T follicular helper cell (primary cell): ENCODE measurements at regions not wholly inside any gene's neighbourhood (a gene's known extent, or its start where the extent isn't known, plus 50 kb on each side); places are given as distances from the start of the nearest gene placed in this dataset.

ENCODE experiments used
- DNase-seq: peaks from one replicate; pipeline ENCODE4 v3.0.0-alpha.2; 2020; ENCODE audit warnings: low read depth

DNA sequence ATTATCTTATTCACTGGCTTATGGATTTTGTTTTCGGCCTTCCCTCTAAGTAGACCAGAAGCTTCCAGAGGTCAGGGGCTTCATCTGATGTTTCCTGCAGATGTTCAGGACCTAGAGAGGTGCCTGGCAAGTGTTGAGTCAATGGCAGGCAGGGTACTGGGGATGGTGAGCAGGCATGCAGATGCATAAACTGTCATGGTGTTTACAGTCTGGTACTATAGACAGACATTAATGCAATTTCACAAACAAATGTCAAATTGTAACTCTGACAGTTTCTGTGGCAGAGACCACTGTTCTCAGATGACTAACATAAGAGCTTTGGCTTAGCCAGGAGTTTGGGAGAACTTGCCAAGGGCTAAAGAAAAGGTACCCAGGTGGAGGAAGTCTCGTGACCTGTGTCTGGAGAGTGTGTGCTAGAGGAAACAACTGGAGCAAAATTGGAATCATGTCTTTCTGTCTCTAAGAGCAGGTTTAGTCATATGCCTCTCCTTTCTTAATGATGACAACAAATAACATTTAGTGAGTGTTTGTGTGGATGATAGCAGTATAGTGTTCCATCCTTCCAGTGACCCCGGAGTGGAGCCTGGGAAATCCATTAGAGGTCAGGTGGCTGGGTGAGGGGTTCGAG lies 53.7 kb upstream of the TRAK1 start:
- DNase-seq: no peak

DNA sequence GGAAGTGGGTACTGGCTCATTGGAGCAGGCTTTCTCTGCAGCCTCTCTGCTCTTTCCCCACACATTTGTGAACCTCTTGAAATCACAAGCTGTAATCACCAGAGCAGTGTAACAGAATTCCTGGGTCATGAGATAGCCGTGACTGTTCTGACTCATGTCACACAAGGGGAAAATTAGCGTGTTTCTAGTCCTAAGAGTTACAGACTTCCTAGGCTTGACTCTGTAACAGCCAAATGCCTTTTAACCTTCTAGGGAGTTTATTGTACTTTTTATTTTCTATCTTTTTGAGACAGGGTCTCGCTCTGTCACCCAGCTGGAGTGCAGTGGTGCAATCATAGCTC lies 54.7 kb upstream of the TRAK1 start:
- no peak for DNase-seq

DNA sequence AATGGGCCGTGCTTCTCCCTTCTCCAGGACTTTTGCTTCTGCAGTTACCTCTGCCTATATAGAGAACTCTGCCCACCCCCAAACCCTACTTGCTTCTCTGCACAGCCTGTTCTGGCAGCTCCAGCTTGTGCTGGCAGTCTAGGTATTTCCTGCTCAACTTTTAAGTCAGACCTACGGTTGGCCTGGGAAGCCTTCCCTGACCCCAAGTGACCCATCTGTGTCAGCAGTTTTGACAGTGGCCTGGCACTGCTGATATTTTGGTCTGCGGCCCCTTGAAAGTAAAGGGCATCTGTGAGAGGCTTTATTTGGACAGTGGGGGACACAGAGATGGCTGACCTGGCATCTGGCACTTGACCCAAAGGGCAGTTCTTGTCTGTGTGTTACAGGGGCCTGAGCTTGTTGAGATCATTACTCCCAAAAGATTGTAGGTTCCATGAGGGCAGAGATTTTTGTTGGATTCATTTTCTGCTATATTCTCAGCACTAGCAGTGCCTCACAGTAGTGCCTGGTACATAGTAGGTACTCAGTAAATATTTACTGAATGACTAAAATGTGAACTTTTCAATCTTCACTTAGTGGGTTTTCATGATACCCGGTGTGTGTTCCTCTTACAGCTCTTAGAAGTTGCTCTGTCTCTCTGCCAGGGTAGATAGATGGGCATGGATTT lies 55.2 kb upstream of the TRAK1 start:
- no peak for DNase-seq

DNA sequence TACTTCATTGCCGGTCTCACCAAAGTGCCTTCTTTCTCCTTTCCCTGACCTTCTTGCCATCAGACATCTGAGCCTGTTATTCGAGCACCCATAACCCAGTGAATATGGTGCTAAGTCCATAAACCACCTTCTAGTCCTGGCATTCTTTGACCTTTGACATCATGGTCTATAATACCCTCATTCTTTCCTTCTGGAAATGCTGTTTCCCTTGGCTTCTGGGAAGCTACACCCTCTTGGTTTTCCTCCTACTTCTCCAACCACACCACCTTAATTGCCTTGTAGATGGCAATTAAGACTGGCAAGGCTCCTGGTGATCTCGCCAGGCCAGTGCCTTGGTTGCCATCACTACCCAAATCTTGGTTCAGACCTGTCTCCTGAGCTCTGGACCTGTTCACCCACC lies 56.1 kb upstream of the TRAK1 start:
- no peak for DNase-seq

DNA sequence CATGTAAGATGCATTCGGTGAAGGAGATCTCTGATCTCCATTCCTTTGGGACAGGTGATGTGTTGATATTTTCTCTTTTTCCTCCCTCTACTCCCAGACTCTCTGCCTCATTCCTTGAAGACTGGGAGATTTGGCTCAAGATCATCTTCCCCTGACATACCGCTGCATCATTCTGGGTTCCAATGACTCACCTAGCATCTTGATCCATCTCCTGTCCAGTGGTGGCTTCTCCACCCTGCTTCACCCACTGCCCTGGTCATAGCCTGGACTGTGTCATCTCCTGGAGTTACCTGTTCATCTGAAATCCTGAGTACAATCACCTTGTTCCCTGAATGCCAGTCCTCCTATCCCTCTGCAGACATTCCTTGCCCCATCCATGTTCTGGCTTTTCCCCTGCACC lies 57.4 kb upstream of the TRAK1 start:
- DNase-seq: no peak

DNA sequence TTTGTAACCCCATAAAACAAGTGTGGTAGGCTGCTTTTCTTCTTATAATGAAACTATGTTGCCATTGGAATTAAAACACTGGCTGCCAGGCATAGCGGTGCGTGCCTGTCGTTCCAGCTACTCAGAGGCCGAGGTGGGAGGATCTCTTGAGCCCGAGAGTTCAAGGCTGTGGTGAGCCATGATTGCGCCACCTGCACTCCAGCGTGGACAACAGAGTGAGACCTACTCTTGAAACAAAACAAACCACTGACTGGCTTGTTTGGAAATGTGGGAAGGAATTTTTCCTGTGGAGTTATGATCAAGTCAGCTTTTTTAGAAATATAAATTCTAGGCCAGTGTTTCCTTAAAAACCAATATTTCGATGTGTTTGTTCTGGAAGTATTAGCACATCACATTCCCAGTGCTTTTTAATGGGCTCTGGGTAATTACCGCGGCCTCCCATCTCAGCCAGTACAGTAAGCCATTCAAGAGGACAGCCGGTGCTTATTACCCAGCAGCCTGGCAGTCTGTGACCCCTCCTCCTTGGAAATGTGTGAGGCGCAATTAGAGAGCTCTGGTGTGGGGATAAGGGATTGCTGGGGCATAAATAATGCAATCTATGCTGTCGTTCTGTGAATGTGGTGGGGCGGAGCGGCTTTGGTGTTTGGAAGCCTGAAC lies 58.3 kb upstream of the TRAK1 start:
- DNase-seq: no peak

DNA sequence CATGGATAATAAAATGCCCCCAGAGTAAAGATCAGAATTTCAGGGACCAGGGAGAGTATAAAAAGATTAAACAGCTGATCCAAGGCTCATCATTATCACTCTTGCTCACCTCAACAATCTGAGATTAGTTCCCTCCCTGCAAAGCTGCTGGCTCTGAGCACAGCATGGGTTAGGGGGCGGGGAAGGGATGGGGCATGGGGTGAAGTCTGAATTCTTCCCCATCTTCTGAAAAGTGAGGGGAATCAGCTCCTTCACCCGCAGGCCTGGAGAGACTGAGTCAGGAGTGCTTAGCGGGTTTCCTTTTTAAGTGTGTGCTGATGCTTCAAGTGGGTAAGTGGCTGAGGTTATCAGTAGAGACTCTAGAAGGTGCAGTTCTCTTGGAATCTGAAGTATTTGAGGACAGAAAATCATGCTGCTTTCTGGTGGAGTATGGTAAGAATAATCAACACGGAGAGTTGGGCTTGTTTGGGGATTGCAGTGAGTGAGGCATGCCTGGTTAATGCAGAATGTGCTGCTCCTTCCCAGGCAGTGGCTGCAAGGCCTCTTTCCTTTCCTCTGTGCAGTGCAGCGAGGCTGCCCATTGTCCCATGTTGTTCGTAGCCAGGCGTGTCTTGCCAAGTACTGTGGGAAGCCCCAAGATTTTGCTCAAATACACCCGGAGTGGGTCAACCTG lies 59.2 kb upstream of the TRAK1 start:
- DNase-seq: no peak

DNA sequence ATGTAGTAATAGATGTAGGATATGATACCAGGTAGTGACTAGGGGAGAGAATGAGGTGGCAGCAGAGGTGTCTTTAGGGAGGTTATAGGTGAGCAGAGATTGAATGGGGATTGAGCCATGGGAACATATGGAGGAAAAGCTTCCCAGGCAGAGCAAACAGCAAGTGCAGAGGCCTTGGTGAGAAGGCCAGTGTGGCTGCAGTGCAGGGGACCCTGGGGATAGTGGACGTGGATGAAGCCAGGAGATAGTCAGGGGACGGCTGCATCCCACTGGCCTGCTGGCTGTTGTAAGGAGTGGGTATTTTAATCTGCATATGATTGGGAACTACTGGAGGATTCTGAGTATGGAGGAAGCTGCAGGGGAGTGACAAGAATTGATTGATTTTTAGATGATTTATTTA lies 62.7 kb upstream of the TRAK1 start:
- DNase-seq: no peak

DNA sequence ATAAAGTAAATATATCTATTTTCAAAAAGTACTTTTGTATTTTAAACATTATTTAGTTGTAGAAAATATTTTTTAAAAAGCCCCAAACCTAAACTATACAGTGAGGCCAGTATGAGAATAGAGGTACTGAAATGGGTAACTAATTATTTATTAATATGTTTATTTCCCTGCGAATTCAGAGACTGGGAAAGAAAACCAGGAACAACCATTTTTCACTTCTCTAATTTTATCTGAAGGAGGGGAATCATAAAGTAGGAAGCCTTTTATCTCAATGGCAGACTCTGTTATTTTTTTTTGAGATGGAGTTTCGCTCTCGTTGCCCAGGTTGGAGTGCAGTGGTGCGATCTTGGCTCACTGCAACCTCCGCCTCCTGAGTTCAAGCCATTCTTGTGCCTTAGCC lies 63.6 kb upstream of the TRAK1 start:
- DNase-seq: no peak

DNA sequence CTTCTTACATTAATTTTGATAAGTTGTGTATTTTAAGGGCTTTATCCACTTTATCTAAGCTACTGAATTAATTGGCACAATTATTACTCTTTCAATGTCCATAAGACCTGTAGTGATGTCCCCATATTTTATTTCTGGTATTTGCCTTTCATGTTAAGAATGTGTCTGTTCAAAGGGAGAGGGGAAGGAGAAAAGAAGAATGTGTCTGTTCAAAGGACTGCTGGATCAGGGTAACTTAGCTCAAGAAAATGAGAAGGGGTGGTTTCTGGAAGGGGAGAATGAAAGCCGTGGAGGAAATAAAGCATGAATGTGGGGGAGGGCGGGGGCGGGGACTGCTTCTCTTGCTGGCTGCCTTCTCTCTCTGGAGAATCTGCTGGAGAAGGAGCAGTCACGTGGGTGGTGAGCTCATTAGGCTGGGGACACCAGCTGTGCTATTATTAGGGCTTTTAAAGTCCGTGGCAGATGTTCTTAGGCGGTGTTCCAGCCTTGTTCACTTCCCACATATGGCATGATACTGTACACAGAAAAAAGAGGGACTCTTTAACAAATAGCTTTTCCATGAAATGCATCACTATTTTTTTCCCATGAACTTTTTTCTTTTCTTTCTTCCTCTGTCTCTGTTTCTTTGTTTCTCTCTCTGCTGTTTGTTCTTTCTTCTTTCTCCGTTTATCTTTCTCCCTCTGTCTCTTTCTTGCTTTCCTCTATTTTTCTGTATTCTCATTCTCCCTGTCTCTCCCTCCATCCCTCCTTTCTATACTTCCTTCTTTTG lies 63.7 kb upstream of the ULK4 start:
- DNase-seq: no peak

DNA sequence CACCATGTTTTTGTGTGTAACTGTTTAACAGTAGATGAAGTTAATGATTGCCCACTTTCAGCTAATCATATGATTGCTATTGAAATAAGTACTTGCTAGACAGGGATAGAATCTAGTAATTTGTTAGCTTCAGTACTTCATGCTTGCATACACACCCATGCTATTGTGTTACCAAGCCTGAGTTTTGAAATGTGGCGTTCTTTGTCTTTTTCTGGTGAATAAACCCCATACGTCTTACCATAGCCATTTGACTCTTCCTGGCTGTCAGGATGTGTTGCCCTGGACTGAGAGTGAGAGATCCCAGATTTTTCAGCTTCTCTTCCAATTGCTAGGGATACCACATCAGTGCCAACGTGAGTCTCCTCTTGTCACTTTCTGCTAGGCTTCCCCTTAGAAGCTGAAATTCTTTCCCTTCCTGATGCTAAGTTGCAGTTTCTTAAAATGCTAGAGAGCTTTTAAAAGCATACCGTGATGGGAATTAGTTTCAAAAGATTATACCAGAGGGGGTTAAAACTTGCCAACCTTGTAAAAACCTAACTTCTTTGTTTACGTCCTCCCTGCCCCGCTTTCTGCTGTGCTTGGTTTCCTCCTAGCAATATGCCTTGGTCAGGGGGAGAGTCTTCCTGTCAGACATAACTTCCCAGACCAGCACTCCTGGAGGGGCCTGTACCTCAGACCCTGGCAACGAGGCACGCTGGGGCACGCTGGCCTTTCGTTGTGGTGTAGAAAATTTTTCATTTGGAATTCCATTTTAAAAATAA lies 62.9 kb upstream of the ULK4 start:
- no peak for DNase-seq

DNA sequence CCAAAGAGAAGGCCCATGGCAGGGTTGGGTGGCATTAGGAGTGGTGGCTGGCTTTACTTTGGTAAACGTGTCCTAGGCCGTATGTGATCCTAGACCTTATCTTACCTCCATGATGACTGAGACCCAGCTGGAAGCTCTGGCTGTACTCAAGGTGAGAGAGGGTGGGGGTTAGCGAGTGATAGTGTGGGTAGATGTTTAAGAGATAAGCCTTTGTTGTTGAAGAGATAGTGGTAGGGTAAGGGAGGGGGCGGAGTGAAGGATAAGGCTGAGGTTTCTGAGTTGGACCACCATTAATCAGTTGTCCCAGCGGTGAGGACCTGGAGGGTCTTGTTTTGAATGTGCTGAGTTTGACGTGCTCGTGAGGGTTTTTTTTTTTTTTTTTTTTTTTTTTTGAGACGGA lies 61.5 kb upstream of the ULK4 start:
- DNase-seq: no peak

DNA sequence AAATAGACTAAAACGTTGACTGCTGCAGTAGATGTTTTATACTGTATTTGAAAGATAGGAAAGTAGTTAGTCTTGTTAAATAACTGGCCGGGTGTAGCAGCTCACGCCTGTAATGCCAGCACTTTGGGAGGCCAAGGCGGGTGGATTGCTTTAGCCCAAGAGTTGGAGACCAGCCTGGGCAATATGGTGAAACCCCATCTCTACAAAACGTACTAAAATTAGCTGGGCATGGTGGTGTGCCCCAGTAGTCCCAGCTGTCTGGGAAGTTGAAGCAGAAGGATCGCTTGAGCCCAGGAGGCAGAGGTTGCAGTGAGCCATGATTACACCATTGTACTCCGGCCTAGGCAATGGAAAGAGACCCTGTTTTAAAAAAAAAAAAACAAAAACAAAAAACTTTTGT lies 60.5 kb upstream of the ULK4 start:
- no peak for DNase-seq

DNA sequence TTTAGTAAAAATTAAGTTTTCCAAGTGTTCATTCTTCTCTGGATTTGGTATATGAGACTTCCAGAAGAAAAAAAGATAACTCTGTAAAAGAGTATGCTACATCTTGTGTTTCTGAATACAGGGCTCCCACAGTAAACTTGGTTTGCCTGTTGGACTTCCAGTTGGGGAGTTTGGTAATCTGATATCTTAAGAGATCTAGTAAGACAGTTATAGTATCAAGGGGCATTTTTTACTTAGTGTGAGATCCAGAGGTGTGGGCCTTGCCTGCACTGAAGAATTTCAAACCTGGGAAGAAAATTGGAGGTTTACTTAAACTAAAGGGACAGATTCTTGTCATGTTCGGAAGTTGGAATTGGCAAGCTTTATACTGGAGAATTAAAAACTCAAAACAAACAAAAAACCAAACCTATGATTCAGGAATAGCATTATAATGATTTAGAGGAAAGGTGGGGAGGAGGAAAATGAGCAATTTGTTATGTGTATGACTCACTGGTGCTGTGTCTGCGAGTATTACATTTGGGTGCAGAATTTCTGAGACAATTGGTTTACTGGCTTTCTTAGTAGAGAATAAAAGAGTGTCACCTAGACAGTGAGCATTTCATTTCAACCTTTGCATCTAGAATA lies 58.9 kb upstream of the ULK4 start:
- no peak for DNase-seq

DNA sequence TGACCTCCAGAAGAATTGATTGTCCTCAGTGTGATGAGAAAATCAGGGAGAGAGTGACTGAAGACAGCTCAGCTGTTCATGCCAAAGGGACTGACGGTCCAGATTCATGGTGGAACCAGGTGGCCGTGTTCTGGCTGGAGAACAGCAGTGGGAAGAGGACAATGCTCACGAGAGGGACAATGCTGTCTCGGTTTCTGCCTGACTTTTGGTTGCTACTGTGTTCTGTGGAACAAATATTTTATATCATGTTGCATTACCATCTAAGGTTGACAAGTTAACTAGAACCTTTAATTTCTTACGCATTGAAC lies 58.0 kb upstream of the ULK4 start:
- DNase-seq: no peak

DNA sequence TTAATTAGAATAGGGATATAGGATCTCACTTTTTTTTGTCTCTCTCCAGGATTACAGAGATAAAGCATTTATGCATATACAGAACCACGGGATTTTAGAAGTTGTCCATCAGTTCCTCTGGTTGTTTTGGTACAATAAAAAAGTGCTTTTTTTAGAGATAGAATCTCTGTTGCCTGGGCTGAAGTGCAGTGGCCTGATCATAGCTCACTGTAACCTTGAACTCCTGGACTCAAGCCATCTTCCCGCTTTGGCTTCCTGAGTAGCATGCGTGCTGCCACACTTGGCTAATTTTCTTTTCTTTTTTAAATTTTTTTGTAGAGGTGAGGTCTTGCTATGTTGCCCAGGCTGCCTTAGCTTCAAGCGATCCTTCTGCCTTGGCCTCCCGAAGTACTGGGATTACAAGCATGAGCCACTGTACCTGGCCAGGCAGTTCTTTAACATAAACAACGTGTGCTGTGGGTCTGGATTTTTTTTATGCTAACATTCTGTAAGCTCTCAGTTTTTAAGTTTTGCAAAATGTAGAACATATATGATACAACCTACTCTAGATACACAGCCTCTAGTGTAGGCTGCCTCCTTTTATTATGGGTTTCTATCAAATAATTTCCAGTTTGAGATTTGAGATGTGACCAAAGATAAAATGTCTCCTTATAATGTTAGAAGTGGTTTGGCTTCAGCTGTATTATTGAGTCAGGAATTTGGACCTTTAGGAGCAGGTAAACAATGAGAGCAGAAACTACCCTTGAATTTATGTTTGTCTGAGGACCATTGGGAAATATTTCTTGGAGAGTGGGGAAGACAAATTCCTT lies 57.4 kb upstream of the ULK4 start:
- no peak for DNase-seq

DNA sequence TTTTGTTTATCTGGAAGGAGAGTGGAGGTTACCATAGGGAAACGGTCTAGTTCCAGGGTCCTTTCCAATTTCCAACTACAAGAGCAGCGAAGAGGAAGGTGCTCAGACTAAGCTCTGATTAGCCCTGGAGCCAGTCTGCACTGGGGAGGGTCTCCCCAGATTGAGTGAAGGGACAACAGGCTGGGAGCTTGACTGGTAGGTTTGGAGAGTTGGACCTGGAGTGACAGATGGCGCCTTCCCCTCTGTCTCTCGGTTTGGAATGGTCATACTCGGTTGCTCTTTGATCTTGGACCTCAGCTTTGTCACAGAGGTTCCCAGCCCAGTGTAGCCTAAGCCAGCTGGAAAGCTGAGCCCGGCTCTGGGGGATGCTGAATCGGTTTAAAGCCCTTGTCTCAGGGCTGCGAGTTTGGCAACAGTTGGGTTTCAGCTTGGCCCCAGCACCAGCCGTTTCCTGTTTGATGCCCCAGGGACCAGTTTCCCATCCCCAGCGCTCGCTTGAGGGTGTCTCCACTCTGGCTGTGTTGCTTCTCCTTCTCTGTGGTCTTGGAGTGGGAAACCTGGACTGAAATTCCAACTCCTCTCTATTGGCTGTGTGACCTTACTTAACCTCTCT lies 53.1 kb upstream of the ULK4 start:
- no peak for DNase-seq

DNA sequence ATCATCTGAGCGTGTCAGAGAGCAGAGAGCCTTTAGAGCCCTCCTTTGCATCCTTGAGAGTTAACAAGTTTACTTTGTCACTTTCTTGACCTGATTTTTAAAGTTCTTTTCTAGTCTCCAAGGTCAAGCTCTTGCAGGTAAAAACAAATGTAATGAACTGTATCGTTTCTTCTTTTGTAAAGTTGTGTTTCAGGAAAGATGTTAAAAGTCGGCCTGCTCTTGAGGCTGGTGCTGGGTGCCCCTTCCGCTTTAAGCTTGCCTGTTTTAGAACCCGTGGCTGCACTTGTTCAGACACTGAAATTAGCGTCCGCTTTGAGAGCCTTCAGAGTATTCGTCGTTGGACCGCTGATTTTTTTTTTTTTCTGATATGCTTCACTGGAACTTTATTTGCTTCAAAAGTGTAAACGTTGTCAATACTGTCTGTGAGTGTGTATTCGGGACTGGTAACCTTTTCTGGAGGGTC lies 52.6 kb upstream of the ULK4 start:
- no peak for DNase-seq

DNA sequence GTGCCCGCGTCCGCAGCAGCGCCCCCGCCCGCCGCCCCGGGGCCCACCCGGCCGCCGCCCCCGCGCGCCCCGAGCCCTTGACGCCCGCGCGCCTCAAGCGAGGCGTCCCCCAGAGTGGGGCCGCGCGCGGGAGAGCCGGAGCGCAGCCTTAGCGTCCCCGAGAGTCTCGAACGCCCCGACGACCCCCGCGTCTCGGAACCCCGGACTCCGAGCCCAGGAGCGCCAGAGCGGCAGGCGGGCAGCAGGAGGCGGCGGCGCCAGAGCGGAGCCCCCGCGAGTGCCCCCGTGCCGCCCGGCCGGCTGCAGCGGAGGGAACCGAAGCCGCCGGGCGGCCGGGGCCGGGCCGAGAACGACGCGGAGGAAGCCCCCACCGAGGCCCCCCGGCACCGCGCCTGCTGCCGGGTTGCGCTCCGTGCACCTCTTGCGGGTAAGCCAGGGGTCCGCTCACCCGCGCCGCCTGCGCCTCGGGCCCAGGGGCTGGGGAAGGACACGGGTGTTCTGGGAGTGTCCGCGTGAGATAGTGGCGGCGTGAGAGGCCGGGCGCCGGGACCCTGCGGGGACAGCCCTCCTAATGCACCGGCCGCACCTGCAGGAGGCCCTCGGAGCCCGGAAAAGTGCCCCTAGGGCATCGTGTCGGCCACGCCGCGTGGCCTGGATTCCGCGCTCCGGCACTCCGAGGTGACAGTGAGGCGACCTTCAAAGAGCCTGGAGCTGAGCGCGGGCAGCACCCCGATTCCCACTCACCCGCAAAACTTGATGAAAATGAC lies 52.0 kb upstream of the ULK4 start:
- DNase-seq: peak; percentile 9
